Hematopoietic multipotent progenitor cell treated with erythropoietin and hydrocortisone succinate and interleukin-3 and kit ligand, for 4 days (in vitro differentiated cells): ENCODE measurements at regions not wholly inside any gene's neighbourhood (a gene's known extent, or its start where the extent isn't known, plus 50 kb on each side); places are given as distances from the start of the nearest gene placed in this dataset.
A peak's percentile ranks its signal among the peaks of the same experiment; 100 is the strongest.

Experiments
- DNase-seq: peaks from one replicate; pipeline ENCODE4 v3.0.0-alpha.2; 2015

DNA sequence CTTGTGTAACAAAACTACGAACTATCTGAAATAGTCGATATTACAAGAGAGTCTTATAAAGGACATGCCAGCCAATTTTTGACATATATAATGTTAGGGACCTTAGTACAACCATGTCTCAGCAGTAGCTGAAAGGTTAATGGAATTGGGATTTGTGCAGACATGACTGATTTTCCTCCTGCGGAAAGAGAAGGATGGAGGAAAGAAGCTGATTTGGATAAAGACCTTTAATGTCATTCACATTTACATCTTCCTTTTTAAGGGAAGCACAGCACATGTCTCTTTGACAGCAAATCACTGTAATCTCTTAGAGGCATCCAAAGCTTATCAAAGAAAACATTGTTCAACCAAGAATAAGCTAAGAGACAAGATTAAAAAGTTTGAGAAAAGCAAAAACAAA lies 1976.2 kb upstream of the IGFBP7 start:
- no peak for DNase-seq

DNA sequence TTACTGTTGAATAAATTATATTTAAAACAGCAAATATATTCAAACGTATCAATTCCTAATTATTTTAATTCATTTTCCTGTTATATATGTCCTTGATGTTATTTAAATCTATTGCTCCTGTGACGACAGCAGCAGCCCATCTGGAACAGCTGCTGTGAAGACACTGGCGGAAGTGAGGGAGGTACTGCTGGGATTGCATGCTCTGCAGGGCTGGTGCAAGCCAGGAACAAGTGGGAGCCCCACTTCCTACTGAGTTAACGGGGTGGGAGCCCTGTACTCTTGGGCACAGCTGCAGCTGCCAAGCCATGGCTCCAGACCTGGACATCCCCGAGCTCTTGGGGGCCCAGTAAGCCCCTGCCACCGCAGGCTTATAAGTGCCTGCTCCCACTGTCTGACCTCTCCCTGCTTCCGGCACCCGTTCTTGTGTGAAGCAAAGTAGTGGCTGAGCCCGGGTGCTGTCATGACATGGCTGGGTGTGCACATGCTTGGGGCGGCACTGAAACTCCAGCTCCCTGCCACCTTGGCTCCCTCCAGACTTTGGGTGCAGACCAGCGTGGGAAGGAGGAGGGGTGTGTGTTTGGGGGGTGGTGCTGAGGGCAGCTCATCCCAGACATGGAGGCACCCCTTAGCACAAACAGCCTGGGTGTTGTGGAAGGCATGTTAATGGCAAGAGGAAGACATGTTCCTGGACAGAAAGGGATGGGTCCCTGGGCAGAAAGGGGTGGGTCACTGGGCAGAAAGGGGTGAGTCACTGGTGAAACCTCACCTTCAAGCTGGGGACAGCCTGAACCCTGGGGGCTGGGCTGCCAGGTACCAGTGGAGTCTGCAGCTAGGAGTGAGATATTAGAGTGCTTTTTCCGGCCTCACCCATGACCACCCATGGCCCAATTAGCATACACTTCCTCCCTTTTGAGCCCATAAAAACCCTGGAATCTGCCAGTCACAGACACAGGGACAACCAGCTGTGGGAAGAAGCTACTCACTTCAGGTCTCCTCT lies 1981.3 kb upstream of the IGFBP7 start:
- no peak for DNase-seq

DNA sequence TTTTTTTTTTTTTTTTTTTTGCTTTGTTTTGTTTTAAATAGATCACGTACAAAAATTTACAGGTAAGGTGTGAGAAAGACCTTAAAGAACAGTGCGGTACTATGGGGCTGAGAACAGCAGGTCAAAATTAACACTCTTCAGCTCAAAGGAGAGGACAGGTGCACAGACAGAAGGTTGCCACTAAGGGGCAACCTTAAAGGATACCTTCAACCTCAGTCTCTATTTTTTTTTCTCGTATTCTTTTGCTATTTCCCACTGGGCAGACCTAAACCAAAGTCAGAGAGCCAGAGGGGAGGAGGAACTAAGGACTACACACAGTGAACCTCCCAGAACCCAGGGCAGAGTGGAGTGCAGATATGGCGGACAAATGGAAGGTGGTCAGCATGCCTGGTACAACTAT lies 1984.3 kb upstream of the IGFBP7 start:
- DNase-seq = no peak

DNA sequence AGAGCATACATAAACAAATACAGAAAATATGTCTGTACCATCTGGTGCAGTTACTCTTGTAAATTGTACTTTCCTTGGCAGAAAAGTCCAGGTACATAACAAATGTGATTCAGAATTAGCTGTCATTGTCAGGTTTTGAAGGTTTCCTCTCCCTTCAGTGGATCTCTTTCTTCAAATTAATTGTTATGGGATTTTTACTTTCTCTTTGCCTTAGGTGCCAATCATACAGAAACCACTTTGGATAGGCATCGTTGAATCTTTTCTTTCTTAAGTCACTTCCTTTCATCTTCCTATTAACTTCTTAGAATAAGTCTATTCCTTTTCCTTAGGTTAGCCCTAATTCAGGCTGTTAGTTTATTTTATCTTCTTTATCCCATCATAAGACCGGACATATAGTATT lies 1992.1 kb upstream of the IGFBP7 start:
- DNase-seq = no peak

DNA sequence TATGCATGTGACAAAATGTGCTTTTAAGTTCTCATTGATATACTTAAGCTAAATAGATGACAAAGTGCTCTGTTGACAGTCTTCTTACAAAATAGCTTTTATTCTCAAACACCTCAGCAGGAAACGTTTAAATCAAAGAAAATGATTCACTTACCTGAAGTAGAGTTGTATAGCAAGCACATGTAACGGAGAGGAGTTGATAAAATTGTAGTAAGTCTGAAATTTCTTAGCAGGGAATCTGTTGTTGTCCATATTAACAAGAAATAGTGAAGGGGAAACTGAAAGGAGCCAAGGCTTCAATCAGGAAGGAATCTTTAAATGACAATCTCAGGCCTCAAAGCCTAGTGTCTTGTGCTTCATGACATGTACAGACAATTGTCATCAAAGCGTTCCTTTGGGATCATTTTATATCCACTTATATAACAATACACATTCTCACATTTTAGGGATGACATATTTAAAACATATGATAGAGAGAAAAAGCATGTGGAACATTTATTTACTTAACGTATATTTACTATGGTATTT lies 2010.2 kb upstream of the IGFBP7 start:
- no peak for DNase-seq

DNA sequence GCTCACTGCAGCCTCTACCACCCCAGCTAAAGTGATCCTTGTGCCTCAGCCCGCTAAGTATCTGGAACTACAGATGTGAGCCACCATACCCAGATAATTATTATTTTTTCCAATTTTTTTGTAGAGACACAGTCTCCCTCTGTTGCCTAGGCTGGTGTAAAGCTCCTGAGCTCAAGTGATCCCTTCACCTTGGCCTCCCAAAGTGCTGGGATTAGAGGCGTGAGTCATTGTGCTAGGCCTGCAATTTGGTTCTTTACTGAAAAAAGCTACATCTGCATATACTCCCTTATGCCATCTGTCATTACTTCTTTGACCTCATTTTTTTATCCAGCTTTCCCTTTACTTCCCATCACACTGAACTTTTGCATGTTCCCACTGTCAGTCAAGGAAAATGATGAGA lies 2012.4 kb upstream of the IGFBP7 start:
- no peak for DNase-seq

DNA sequence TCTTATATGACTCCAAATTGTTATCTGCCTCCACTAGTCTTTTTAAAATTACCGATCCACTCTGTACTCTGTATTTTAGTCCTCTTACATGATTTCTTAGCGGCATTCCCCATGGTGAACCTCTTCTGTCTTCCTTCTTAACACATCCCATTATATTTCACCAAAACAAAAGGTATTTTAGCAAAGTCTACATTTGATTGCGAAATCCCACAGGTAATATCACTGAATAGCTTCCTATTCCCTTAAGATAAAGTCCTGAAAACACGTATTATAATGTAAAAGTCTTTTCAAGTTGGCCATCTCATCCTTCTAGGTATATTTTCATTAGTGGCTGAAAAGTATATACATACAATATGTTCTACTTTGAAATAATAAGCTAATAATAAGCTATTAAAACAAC lies 2016.0 kb upstream of the IGFBP7 start:
- DNase-seq = no peak

DNA sequence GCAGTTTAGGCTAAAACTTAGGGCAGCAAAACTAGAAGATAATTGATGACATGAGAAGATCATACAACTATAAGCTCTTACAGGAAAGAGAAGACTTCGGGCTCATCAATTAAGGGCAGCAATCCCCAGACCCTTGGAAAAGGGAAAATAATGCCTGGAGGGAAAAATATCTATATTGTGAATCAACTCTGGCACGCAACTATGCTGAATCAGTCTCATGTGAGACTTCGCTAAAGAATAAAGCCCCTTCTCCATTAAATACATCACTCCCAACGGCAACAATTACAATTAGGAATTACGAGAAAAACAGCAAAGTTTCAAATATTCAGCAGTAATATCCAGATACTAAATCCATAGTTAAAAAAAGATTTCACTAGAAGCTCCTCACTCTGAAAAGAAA lies 2016.8 kb upstream of the IGFBP7 start:
- no peak for DNase-seq

DNA sequence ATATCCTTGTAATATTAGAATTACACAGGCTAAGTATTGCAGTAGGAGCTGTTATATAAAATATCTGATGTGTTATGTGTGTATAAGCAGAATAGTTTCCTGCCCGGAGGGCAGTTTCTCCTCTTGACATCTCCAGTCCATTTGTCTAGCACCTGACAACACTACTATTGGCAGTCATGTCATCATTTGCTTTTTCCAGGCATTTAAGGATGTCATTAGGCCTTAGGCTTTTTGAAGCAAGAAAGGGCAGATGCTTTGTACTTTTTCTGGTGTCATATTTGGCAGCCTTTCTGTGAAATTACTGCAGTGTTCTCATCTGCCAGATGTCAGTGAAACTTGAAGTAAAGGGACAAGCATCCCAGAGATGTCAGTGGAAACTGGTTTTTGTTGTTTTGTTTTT lies 2017.6 kb upstream of the IGFBP7 start:
- no peak for DNase-seq

DNA sequence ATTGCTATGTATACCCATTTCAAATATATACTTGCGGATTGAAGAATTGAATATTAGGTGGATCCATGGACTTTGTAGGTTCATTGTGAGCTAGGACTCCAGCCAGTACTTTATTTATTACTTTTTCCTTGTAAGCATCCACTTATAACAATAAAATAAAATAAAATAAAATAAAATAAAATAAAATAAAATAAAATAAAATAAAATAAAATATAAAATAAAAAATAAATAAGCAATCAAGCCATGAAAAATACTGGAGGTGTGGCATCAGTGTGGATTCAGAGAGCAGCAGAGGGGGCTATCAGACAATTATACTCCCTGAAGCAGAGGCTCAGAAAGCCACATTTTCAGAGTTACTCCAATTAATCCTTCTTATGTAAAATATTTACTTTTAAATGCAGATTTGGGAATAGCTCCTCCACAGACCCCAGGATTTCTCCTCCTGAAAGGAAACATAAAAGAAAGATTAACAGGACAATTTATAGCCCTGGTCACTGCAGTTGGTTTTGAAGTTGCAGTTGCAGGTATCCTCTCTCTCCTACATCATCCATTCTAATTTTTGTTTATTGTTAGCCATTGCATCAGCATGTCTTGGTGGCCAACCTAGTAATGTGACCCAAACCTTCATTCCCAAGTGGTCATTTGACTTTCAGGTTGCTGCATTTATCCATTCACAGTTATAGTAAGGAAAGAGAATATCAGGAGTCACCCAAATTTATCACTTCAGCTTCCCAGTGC lies 2025.2 kb upstream of the IGFBP7 start:
- DNase-seq = no peak

DNA sequence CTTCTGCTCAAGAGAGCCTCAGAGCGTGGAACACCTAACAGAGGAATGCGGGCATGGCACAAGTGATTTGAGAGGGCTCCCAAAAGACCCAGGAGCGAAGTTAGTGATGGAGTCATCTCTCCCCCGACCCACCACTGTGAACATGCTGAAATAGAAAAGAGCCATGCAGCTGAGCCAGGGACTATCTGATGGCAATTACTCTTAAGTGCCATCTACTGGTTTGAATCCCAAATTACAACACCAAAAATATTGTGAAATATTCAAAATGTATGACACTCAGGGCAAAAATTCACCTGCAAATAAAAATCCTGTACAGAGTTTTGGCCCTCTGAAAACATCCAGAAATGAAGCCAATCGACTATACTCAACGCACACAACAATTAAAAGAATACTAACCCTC lies 2038.9 kb upstream of the ADGRL3 start:
- peak; percentile 1 for DNase-seq

DNA sequence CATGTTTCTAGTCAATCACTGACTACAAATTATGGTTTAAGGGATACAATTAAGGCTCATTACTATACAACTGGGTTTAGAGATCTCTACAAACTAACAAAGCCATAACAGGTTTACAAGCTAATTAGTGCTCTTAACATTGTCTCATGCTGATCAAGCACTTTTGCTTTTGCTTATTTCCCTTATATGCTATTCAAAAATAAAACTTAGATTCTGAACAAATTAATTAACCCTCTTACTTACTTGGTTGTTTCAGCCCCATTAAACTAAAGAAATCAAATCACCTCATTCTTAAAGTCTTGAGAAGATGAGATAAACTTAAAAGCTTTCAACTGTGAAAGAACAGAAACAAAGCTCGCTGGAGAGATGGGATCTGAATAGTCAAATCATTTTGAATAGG lies 2024.5 kb upstream of the ADGRL3 start:
- no peak for DNase-seq

DNA sequence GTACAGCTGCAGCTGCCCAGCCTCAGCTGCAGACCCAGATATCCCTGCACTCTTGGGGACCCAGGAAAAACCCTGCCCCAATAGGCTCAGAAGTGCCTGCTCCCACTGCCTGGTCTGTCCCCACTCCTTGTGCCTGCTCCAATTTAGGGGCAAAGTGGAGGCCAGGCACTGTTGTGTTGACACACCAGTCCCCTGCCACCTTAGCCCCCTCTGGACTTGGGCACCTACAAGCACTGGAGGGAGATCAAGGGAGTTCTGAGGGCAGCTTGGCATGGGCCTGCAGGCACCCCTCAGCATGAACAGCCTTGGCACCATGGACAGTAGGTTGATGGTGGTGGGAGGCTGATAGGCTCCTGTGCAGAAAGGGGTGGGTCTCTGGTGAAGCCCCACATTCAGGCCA lies 2020.8 kb upstream of the ADGRL3 start:
- DNase-seq = no peak

DNA sequence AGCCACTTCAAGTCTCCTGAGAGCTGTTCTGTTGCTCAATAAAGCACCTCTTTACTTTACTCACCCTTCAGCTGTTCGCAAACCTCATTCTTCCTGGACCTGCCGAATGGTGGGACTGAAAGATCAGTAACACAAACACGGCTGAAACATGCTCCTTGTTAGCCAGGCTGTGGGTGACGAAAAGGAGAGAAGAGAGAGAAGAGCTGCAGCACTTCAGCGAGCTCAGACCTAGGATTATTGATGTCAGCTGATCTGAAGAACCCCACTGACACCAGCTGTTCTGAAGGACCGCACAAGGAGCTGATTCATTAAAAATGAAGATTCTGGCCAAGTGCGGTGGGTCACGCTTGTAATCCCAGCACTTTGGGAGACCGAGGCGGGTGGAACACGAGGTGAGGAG lies 2020.0 kb upstream of the ADGRL3 start:
- DNase-seq = no peak

DNA sequence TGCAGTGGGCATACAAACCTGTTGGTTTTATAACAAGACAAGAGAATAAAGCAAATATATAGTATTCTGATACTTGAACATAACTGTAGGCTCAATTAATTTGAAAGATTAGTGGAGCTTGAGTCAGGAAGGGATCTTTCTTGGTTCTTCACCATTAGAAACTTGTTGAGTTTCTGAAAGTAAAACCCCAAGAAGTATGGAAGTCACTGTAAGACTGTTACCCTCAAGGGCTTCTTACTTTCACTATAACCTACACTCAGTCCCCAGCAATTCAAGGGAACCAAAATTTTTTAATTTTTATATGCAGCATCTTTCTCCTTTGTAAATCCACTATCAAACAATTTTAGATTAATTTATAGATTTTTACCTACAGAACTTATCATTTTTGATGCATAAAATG lies 2019.2 kb upstream of the ADGRL3 start:
- DNase-seq = no peak

DNA sequence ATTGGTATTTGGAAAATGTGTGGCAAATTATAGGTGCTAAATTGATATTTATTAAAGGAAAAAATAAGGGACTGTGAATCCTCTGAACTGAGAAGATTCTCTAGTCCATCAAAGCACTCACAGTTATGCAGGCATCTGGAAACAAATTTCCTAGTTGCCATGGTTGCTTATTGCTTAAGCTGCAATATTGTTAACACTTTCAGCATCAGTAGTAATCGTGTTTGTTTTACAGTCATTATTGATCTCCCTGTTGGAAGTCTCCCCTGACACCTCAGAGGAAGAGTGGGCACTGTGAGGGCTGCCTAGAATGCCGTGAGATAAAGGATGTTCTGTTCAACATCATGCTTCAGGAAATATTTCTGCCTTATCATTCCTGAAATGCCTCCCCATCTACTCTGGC lies 2004.3 kb upstream of the ADGRL3 start:
- no peak for DNase-seq

DNA sequence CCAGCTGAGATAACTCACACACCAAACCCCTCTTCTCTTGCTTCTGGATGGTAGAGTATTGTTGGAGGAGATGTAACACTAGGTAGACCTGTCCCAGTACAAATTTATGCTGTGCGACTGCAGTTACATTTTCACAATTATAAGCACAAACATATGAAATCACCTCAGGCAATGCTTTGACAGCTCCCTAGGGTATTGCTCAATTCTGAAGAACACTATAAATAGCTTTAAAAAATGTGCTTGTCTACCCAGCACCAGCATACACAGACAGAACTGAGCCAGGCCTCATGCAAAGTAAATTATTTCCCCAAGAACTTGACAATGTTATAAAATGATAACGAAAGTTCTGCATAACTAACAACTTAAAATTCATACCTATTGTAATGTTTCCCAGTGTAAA lies 1999.1 kb upstream of the ADGRL3 start:
- DNase-seq = no peak

DNA sequence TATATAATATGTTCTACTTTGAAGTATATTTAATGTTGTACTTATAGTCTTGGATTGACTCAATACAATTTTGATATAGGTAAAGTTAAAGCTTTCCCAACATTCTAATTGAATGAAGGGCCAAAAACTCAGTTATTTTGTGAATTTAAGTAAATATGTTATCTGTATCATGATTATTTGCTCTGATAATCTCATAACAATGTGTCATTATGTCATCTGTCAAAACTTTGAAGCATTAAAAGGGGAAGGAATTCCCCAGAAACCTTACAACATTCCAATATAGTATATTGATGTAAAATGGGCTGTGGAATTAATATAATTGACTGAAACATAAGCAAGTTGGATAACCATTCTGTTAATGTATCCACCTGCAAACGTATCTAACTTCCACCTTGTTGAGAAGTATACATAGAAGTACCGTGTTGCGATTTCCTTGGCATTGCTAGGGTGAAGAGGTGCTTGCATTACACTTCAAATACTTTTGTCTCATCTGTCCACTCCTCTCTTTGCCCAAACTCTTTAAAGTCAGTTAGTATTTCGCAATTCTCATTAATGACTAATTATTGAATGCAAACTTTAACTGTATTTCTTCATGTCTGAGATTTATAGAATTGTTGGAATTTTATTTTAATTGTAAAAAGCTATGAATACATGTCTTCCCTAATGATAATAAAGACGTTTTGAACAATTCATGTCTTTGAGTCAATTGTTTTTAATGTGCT lies 1982.1 kb upstream of the ADGRL3 start:
- DNase-seq = no peak

DNA sequence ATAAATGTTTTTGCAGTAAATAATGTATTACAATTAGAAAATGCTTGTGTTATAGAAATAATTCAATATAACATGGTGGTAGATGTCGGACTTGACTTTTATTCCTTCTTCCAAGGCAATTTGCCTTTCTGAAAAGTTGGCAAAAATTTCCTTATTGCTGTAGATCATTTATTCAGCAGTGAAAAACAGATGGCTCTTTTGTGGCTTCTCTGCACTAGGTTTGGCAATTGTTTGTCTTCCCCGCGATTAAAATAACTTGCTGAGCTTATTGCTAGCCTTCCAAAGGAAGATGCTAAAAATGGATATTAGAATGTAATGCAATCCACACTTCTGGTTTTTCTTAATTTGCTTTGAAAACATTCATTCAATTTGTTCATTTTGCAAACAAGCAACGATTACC lies 1977.9 kb upstream of the ADGRL3 start:
- no peak for DNase-seq

DNA sequence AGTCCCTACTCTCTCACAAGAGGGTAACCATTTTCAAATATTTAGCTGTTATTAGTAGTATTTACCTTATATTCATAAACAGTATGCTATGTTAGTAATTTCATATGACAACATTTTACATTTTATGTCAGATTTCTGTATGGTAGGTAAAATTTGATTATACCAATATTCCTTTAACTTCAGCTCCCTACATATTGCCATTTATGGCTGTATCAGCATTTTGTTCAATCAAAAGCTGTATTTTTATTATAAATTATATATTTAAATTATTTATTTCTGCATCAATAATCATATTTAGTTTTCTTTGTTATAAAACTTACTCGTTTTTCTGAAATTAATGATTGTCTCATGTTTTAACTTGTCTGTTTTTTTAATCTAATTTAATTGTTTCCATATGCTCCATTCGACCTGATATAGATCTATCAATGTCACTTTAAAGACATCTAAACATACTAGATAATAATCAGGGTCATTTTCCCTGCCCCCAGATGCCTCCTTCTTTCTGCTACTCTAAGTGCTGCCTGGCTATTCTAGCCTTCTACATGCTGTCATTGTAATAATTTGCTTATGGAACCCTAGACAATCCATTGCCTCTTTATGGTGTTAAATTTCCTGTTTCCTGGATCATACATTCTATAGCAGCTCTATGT lies 1976.7 kb upstream of the ADGRL3 start:
- no peak for DNase-seq

DNA sequence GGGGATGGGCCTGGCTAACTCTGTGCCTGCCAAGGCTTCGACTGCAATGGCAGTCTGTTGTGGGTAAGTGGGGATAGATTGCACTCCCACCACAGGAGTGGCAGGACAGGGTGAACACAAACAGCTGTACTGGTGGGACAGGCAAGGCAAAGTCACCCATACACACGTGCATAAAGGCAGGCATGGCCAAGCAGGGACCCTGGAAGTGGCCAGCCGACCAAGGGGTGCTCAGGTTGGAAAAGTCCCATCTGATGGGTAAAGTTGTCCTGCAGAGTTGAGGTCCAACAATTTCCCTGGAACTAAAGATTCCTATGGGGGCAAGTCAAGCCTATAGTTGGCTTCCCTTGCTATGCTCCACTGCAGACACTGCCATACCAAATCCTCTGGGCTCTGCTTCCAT lies 1961.9 kb upstream of the ADGRL3 start:
- no peak for DNase-seq

DNA sequence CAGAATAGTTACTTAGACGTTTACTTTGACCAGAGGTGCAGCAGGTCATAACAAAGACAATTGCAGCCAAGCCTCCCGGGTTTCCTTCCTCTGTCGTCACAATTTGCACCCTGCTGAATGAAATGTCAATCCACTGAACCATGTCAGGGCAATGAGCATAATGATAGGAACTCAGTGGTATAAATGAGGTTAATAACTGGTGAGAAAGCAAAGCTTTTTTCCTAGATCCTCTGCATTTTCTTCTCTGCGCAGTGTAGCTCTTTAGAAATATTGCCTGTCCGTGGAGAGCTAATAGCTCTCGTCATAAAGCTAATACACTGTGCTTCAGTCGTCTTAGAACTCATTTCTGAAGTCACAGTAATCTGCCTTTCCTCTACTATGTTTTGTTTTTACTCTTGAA lies 1960.1 kb upstream of the ADGRL3 start:
- no peak for DNase-seq

DNA sequence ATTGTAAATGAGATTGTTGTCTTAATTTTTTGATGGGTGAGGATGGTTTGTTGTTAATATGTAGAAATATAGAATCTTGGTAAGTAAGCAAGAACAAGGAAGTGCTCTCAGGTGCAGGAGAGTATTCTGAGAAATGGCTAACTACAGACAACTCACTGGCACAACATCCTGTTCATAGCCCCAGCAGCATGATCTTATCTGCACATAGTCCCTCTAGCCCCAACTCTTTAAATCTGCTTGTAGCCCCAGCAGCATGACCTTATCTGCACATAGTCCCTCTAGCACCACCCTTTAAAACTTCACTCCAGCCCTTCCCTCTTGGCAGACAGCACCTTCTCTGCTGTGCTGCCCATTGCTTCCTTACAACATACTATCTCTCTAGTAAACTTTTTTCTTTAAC lies 1957.1 kb upstream of the ADGRL3 start:
- DNase-seq = peak; percentile 7
